ENCODE measurements at regions not wholly inside any gene's neighbourhood (a gene's known extent, or its start where the extent isn't known, plus 50 kb on each side); places are given as distances from the start of the nearest gene placed in this dataset.
"Not testable (repeated sequence)": the region's sequence is repeated elsewhere in the genome, so short reads cannot be mapped to it uniquely, and the experiment has no call there.

- DNase-seq (ENCODE audit: low read depth, low spot score), result no peak
These were observed 130.0 kb upstream of the NR2F2 start for GRCh38 chr15:96200357-96200967.

- no peak for DNase-seq (ENCODE audit: low read depth, low spot score)
These were observed 128.8 kb upstream of the NR2F2 start for GRCh38 chr15:96201696-96202095.

- DNase-seq (ENCODE audit: low read depth, low spot score), result not testable (repeated sequence)
These were observed 124.9 kb upstream of the NR2F2 start for GRCh38 chr15:96205588-96205987.

- DNase-seq (ENCODE audit: low read depth, low spot score), result no peak
These were observed 123.0 kb upstream of the NR2F2 start for GRCh38 chr15:96207377-96208006.

- DNase-seq (ENCODE audit: low read depth, low spot score), result no peak
These were observed 121.2 kb upstream of the NR2F2 start for GRCh38 chr15:96209285-96209735.

GRCh38 chr15:96213045-96213444 lies 117.5 kb upstream of the NR2F2 start:
- DNase-seq (ENCODE audit: low read depth, low spot score), result no peak

- no peak for DNase-seq (ENCODE audit: low read depth, low spot score)
These were observed 116.6 kb upstream of the NR2F2 start for GRCh38 chr15:96213896-96214295.

- DNase-seq (ENCODE audit: low read depth, low spot score), result not testable (repeated sequence)
These were observed 114.0 kb upstream of the NR2F2 start for GRCh38 chr15:96216481-96216880.

GRCh38 chr15:96217983-96218382 lies 112.5 kb upstream of the NR2F2 start:
- DNase-seq (ENCODE audit: low read depth, low spot score), result no peak

- no peak for DNase-seq (ENCODE audit: low read depth, low spot score)
These were observed 111.7 kb upstream of the NR2F2 start for GRCh38 chr15:96218623-96219455.

GRCh38 chr15:96219681-96220080 lies 110.8 kb upstream of the NR2F2 start:
- DNase-seq (ENCODE audit: low read depth, low spot score), result no peak

GRCh38 chr15:96220657-96221056 lies 109.8 kb upstream of the NR2F2 start:
- DNase-seq (ENCODE audit: low read depth, low spot score), result no peak

- DNase-seq (ENCODE audit: low read depth, low spot score), result no peak
These were observed 107.5 kb upstream of the NR2F2 start for GRCh38 chr15:96222981-96223380.

GRCh38 chr15:96223939-96224338 lies 106.6 kb upstream of the NR2F2 start:
- no peak for DNase-seq (ENCODE audit: low read depth, low spot score)

GRCh38 chr15:96225642-96226259 lies 104.7 kb upstream of the NR2F2 start:
- no peak for DNase-seq (ENCODE audit: low read depth, low spot score)

GRCh38 chr15:96230526-96231181 lies 99.8 kb upstream of the NR2F2 start:
- DNase-seq (ENCODE audit: low read depth, low spot score), result no peak

GRCh38 chr15:96232335-96232734 lies 98.2 kb upstream of the NR2F2 start:
- DNase-seq (ENCODE audit: low read depth, low spot score), result no peak

GRCh38 chr15:96234109-96234892 lies 96.2 kb upstream of the NR2F2 start:
- DNase-seq (ENCODE audit: low read depth, low spot score), result no peak

GRCh38 chr15:96237002-96237401 lies 93.5 kb upstream of the NR2F2 start:
- DNase-seq (ENCODE audit: low read depth, low spot score), result no peak

GRCh38 chr15:96242761-96243160 lies 87.7 kb upstream of the NR2F2 start:
- DNase-seq (ENCODE audit: low read depth, low spot score), result no peak

GRCh38 chr15:96243701-96244100 lies 86.8 kb upstream of the NR2F2 start:
- DNase-seq (ENCODE audit: low read depth, low spot score), result no peak

All from brain pericyte (primary cell).